ENCODE measurements at regions not wholly inside any gene's neighbourhood (a gene's known extent, or its start where the extent isn't known, plus 50 kb on each side); places are given as distances from the start of the nearest gene placed in this dataset.
"Not testable (repeated sequence)": the region's sequence is repeated elsewhere in the genome, so short reads cannot be mapped to it uniquely, and the experiment has no call there.

DNA sequence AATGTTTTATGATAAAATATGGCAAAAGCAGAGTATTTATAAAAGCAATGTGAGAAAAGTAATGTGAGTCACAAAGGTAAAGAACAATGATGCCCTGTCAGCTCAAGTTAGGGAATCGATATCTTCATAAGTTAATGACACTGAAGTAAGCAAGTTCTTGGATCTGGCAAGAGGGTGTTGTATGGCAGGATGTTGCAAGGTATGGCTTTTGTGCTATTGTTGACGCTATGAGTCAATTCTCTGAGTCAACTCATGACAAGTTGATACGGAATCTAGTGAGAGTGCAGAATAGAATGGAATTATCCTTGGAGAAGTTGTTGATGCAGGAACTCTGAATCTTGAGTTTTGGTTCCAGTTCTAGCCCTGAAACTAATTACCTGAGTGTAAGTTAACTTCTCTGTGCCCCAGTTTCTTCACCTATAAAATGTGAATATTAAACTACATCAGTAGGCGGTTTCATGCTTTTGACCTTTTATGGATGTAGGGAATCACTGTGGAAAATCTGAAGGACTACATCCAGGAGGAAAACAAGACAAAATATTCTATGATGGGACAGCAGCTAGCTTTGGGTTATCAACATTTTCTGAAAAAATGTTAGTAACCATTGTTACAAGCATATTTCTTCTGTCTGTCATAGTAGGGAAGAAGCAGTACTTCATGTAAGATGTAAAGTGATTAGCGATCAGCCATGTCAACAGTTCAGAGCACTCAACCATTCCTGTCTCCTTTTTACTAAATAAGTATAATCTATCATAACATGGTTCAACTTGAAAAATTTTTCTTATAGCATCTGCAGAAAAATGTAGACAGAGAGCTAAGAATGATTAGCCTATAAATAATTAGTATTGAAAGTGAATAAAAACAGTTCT lies 96.9 kb downstream of the ATP6V1G3 start:
- H3K27me3 Mint-ChIP-seq = no peaks in the 10 kb centered on the region
- H3K4me1 Mint-ChIP-seq (ENCODE audit: low read depth) = peaks cover 12% of the 10 kb centered on the region
- intact Hi-C loops (cut with micrococcal nuclease) = no loop called here
- H3K27ac Mint-ChIP-seq = no peak overlapping the region
- no peaks in the 10 kb centered on the region for H3K9me3 Mint-ChIP-seq
- no peak overlapping the region for H3K4me3 Mint-ChIP-seq
- no peaks in the 10 kb centered on the region for H3K36me3 Mint-ChIP-seq (ENCODE audit: low read depth)

DNA sequence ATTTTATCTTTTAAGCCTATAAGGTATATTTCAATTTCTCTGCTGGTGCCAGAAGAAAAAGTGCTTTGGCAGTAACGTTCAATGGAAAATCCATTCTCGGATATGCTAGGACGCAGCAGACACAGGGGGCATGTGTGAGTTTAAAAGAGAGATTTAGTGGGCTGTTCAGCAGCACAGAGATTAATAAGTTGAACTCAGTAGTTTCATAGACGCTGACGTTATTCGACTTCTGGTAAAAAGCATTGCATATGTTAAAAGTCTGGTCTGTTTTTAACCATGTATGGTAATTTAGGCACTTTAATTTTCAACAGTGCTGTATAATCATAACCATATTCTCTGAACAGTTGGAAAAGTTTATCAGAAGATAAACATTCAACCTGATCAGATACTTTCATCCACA lies 99.6 kb downstream of the ATP6V1G3 start:
- Mint-ChIP-seq H3K27me3 (no peaks in the 10 kb centered on the region), H3K9me3 (no peaks in the 10 kb centered on the region), H3K27ac (no peak overlapping the region), H3K4me3 (no peak overlapping the region), H3K4me1 (ENCODE audit: low read depth) (peaks cover 12% of the 10 kb centered on the region), H3K36me3 (ENCODE audit: low read depth) (no peaks in the 10 kb centered on the region)
- intact Hi-C loops (cut with micrococcal nuclease) = no loop called here

GRCh38 chr1:198437332-198437731 lies 103.1 kb downstream of the ATP6V1G3 start:
- no peak overlapping the region for H3K4me3 Mint-ChIP-seq
- no peak overlapping the region for H3K27ac Mint-ChIP-seq
- peaks cover 12% of the 10 kb centered on the region for H3K4me1 Mint-ChIP-seq (ENCODE audit: low read depth)
- intact Hi-C loops (cut with micrococcal nuclease) = no loop called here
- no peaks in the 10 kb centered on the region for H3K27me3 Mint-ChIP-seq
- H3K9me3 Mint-ChIP-seq = no peaks in the 10 kb centered on the region
- no peaks in the 10 kb centered on the region for H3K36me3 Mint-ChIP-seq (ENCODE audit: low read depth)

DNA sequence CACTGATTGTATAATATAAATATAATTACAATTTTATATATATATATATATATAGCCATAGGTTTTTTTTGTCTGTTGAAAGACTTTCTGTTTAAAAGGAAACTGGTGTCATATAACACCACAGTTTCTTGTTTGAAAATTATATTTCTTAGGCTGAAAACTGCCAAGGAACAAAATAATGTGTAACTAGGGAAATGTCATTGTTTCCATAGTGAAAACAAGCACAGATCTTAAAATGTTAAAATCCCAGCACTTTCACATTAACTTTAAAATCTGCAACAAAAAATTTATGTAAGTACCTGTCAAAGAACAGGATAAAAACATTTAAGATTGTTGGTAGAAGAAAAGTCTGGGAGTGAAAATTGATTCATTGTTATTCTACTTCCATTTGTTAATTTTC lies 104.2 kb downstream of the ATP6V1G3 start:
- Mint-ChIP-seq H3K4me1 (ENCODE audit: low read depth) (peaks cover 12% of the 10 kb centered on the region), H3K36me3 (ENCODE audit: low read depth) (no peaks in the 10 kb centered on the region), H3K4me3 (no peak overlapping the region), H3K27ac (no peak overlapping the region), H3K9me3 (peaks cover 10% of the 10 kb centered on the region), H3K27me3 (no peaks in the 10 kb centered on the region)
- intact Hi-C loops (cut with micrococcal nuclease) = no loop called here

DNA sequence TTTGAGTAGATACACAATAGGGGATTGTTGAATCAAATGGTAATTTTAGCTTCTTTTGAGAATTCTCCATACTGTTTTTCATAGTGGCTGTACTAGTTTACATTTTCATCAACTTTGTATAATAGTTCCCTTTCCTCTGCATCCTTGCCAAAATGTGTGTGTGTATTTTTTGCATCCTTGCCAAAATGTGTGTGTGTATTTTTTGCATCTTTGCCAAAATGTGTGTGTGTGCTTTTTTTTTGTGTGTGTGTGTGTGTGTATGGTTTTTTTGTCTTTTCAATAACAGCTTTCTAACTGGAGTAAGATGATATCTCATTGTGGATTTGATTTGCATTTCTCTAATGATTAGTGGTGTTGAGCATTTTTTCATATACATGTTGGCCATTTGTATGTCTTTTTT lies 105.4 kb downstream of the ATP6V1G3 start:
- intact Hi-C loops (cut with micrococcal nuclease) = no loop called here
- H3K36me3 Mint-ChIP-seq (ENCODE audit: low read depth) = no peaks in the 10 kb centered on the region
- H3K4me1 Mint-ChIP-seq (ENCODE audit: low read depth) = peaks cover 12% of the 10 kb centered on the region
- no peaks in the 10 kb centered on the region for H3K27me3 Mint-ChIP-seq
- H3K4me3 Mint-ChIP-seq = no peak overlapping the region
- H3K9me3 Mint-ChIP-seq = peaks cover 12% of the 10 kb centered on the region
- H3K27ac Mint-ChIP-seq = no peak overlapping the region

DNA sequence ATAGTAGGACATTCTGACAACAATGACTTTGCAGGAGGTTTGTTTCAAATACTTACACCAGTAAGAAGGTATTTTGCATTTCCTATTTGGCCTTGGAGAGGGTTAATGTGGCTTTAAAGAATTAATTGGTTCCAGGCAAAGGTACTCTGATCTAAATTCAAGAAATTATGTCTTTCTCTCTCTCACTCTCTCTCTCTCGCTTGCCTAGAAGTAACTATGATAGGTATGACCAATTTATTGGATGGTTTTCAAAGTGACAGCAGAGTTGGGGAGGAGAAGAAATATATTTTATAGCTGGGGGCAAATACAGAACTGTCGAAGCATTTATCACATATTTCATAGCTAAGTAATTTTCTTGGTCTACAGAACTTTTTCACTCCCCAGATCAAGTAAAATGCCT lies 116.0 kb downstream of the ATP6V1G3 start:
- Mint-ChIP-seq H3K9me3 (no peaks in the 10 kb centered on the region), H3K27ac (no peak overlapping the region), H3K4me3 (no peak overlapping the region), H3K4me1 (ENCODE audit: low read depth) (no peaks in the 10 kb centered on the region), H3K27me3 (no peaks in the 10 kb centered on the region), H3K36me3 (ENCODE audit: low read depth) (no peaks in the 10 kb centered on the region)
- intact Hi-C loops (cut with micrococcal nuclease) = no loop called here

GRCh38 chr1:198423673-198424072 lies 116.8 kb downstream of the ATP6V1G3 start:
- intact Hi-C loops (cut with micrococcal nuclease) = no loop called here
- Mint-ChIP-seq H3K9me3 (no peaks in the 10 kb centered on the region), H3K36me3 (ENCODE audit: low read depth) (no peaks in the 10 kb centered on the region), H3K4me1 (ENCODE audit: low read depth) (no peaks in the 10 kb centered on the region), H3K27ac (no peak overlapping the region), H3K4me3 (no peak overlapping the region), H3K27me3 (no peaks in the 10 kb centered on the region)

GRCh38 chr1:198417039-198417438 lies 123.4 kb downstream of the ATP6V1G3 start:
- Mint-ChIP-seq H3K4me1 (ENCODE audit: low read depth) (no peaks in the 10 kb centered on the region), H3K4me3 (no peak overlapping the region), H3K36me3 (ENCODE audit: low read depth) (no peaks in the 10 kb centered on the region), H3K9me3 (no peaks in the 10 kb centered on the region), H3K27me3 (no peaks in the 10 kb centered on the region), H3K27ac (no peak overlapping the region)
- intact Hi-C loops (cut with micrococcal nuclease) = no loop called here

DNA sequence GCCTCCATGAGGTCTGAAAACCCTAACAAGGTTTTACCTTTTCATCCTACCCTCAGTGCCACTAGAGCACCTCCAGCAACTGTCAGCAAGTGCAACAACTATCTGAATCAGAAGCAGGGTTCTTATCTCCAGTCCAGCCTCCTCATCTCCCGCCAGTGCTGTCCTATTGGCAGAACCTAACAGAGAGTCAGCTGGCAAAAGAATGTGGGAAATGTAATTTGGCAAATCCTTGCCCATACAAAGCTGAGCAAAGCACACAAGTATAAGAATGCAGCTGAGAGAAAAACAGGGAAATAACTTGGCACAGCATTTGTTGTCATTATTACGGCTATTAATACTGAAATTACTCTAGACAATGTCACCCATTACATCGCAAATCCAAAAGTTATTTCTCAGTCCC lies 124.2 kb downstream of the ATP6V1G3 start:
- Mint-ChIP-seq H3K4me1 (ENCODE audit: low read depth) (no peaks in the 10 kb centered on the region), H3K36me3 (ENCODE audit: low read depth) (no peaks in the 10 kb centered on the region), H3K27me3 (no peaks in the 10 kb centered on the region), H3K9me3 (no peaks in the 10 kb centered on the region), H3K4me3 (no peak overlapping the region), H3K27ac (no peak overlapping the region)
- intact Hi-C loops (cut with micrococcal nuclease) = no loop called here

DNA sequence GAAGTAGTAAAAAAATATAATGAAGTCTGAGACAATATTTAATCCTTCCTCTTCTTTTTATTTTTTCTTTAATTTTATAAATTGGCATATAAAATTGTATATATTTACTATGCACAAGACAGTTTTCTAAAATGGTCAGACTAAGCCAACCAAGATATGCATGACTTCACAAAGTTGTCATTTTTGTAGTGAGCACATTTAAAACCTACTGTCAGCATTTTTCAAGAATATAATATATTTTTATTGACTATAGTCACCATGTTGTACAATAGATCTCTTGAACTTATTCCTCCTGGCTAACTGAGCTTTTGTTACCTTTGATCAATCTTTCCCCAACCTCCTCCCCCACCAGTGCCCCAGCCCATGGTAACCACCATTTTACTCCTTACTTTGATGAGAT lies 129.2 kb downstream of the ATP6V1G3 start:
- H3K36me3 Mint-ChIP-seq (ENCODE audit: low read depth) = no peaks in the 10 kb centered on the region
- intact Hi-C loops (cut with micrococcal nuclease) = no loop called here
- H3K27me3 Mint-ChIP-seq = no peaks in the 10 kb centered on the region
- H3K9me3 Mint-ChIP-seq = no peaks in the 10 kb centered on the region
- H3K4me3 Mint-ChIP-seq = no peak overlapping the region
- no peak overlapping the region for H3K27ac Mint-ChIP-seq
- H3K4me1 Mint-ChIP-seq (ENCODE audit: low read depth) = no peaks in the 10 kb centered on the region

GRCh38 chr1:198408716-198409115 lies 131.8 kb downstream of the ATP6V1G3 start:
- H3K36me3 Mint-ChIP-seq (ENCODE audit: low read depth) = no peaks in the 10 kb centered on the region
- no peaks in the 10 kb centered on the region for H3K4me1 Mint-ChIP-seq (ENCODE audit: low read depth)
- H3K4me3 Mint-ChIP-seq = no peak overlapping the region
- no peaks in the 10 kb centered on the region for H3K9me3 Mint-ChIP-seq
- H3K27me3 Mint-ChIP-seq = no peaks in the 10 kb centered on the region
- H3K27ac Mint-ChIP-seq = no peak overlapping the region
- intact Hi-C loops (cut with micrococcal nuclease) = no loop called here

- H3K27me3 Mint-ChIP-seq; intact Hi-C loops (cut with micrococcal nuclease): not testable (repeated sequence)
Observed at GRCh38 chr1:198404632-198405031, 135.8 kb downstream of the ATP6V1G3 start.

GRCh38 chr1:198400063-198400462 lies 140.4 kb downstream of the ATP6V1G3 start:
- Mint-ChIP-seq H3K36me3 (ENCODE audit: low read depth) (no peaks in the 10 kb centered on the region), H3K4me3 (no peak overlapping the region), H3K27me3 (no peaks in the 10 kb centered on the region), H3K4me1 (ENCODE audit: low read depth) (no peaks in the 10 kb centered on the region), H3K27ac (no peak overlapping the region), H3K9me3 (no peaks in the 10 kb centered on the region)
- intact Hi-C loops (cut with micrococcal nuclease) = no loop called here

More at GRCh38 chr1:198404632-198405031, 135.8 kb downstream of the ATP6V1G3 start:
- H3K27ac Mint-ChIP-seq; H3K4me1 Mint-ChIP-seq (ENCODE audit: low read depth); H3K9me3 Mint-ChIP-seq; H3K4me3 Mint-ChIP-seq; H3K36me3 Mint-ChIP-seq (ENCODE audit: low read depth): not testable (repeated sequence)

GRCh38 chr1:198399452-198399851 lies 141.0 kb downstream of the ATP6V1G3 start:
- Mint-ChIP-seq H3K27ac (no peak overlapping the region), H3K4me1 (ENCODE audit: low read depth) (no peaks in the 10 kb centered on the region), H3K9me3 (no peaks in the 10 kb centered on the region), H3K27me3 (no peaks in the 10 kb centered on the region), H3K4me3 (no peak overlapping the region), H3K36me3 (ENCODE audit: low read depth) (no peaks in the 10 kb centered on the region)
- intact Hi-C loops (cut with micrococcal nuclease) = no loop called here

DNA sequence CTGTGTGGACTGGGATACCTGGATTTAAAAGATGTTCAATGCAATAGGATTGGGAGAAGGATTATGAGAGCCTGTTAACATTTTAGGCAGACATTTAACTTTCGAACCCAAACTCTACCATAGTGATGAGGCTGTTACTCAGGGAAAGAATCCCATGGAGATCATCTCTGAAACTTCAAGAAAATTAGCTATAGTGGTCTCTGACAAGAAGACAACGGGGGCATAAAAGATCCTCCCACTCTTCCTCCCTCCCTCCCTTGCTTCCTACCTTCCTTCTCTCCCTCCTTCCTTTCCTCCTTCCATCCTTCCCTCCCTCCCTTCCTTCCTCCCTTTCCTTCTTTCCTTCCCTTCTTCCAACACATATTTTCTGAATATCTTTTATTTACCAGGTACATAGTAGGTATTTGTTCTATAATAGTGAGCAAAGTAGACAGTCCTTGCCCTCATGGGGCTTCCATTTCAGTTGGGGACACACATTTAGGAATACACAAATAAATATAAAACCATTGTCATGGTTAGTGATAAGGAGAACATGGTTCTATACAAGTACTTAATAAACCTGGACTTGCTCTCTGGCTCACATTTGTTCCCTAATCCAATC lies 143.2 kb downstream of the ATP6V1G3 start:
- Mint-ChIP-seq H3K36me3 (ENCODE audit: low read depth) (no peaks in the 10 kb centered on the region), H3K4me3 (no peak overlapping the region), H3K27ac (no peak overlapping the region), H3K27me3 (no peaks in the 10 kb centered on the region), H3K9me3 (no peaks in the 10 kb centered on the region), H3K4me1 (ENCODE audit: low read depth) (no peaks in the 10 kb centered on the region)
- intact Hi-C loops (cut with micrococcal nuclease) = no loop called here
